Progenitor cell of endocrine pancreas (in vitro differentiated cells): ENCODE measurements at regions not wholly inside any gene's neighbourhood (a gene's known extent, or its start where the extent isn't known, plus 50 kb on each side); places are given as distances from the start of the nearest gene placed in this dataset.
"Not testable (repeated sequence)": the region's sequence is repeated elsewhere in the genome, so short reads cannot be mapped to it uniquely, and the experiment has no call there.

Source experiments
- DNase-seq: peaks from one replicate; pipeline ENCODE4 v3.0.0; 2021; ENCODE audit warnings: low spot score; ENCODE audit not compliant: unreplicated experiment
- H3K27ac Mint-ChIP-seq: 2 replicates; pipeline ENCODE4 v1.8.0; 2021; ENCODE audit warnings: mild to moderate bottlenecking, moderate library complexity, mixed read lengths
- H3K27me3 Mint-ChIP-seq: 2 replicates; pipeline ENCODE4 v1.8.0; 2021; ENCODE audit warnings: mixed read lengths
- H3K36me3 Mint-ChIP-seq: 2 replicates; pipeline ENCODE4 v1.8.0; 2022; ENCODE audit warnings: mixed read lengths; ENCODE audit not compliant: insufficient read depth
- H3K4me1 Mint-ChIP-seq: 2 replicates; pipeline ENCODE4 v1.8.0; 2021; ENCODE audit warnings: low read depth, mixed read lengths
- H3K4me3 Mint-ChIP-seq: 2 replicates; pipeline ENCODE4 v1.8.0; 2021; ENCODE audit warnings: low read depth, mild to moderate bottlenecking, moderate library complexity, mixed read lengths
- H3K9me3 Mint-ChIP-seq: 2 replicates; pipeline ENCODE4 v1.8.0; 2021; ENCODE audit warnings: low read depth, mixed read lengths
- TF ChIP-seq, protein P1 (sequence below): fragments of 200-600 bp; sonication (generic); IDR thresholded peaks from one replicate; pipeline ENCODE4 v1.5.0; 2021; ENCODE audit warnings: antibody characterized with exemption, mild to moderate bottlenecking; ENCODE audit not compliant: unreplicated experiment

DNA sequence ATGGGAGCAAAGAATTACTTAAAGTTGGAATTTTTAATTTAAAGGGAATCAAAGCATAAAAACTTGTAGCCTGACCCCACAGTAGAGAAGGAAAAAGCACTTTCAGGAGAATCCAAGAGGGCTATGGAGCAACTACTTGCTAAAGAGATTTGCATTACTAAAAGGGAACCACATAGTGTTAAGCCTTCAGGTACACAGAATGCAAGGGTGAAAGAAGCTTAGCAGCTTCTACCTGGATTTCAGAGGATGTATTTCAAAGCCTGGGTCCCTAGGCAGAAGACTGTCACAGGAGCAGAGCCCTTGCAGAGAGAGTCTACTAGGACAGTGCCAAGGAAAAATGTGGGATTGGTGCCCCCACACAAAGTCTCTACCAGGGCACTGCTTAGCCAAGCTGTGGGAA is 575.0 kb downstream of the GBE1 start:
- no peaks in the 10 kb centered on the region for H3K27me3 Mint-ChIP-seq
- H3K9me3 Mint-ChIP-seq: peaks cover 7% of the 10 kb centered on the region
- TF ChIP-seq, protein P1, sequence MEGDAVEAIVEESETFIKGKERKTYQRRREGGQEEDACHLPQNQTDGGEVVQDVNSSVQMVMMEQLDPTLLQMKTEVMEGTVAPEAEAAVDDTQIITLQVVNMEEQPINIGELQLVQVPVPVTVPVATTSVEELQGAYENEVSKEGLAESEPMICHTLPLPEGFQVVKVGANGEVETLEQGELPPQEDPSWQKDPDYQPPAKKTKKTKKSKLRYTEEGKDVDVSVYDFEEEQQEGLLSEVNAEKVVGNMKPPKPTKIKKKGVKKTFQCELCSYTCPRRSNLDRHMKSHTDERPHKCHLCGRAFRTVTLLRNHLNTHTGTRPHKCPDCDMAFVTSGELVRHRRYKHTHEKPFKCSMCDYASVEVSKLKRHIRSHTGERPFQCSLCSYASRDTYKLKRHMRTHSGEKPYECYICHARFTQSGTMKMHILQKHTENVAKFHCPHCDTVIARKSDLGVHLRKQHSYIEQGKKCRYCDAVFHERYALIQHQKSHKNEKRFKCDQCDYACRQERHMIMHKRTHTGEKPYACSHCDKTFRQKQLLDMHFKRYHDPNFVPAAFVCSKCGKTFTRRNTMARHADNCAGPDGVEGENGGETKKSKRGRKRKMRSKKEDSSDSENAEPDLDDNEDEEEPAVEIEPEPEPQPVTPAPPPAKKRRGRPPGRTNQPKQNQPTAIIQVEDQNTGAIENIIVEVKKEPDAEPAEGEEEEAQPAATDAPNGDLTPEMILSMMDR: no peak
- H3K27ac Mint-ChIP-seq: no peak overlapping the region
- no peak overlapping the region for H3K4me3 Mint-ChIP-seq
- H3K4me1 Mint-ChIP-seq: no peaks in the 10 kb centered on the region
- no peaks in the 10 kb centered on the region for H3K36me3 Mint-ChIP-seq
- DNase-seq: no peak

DNA sequence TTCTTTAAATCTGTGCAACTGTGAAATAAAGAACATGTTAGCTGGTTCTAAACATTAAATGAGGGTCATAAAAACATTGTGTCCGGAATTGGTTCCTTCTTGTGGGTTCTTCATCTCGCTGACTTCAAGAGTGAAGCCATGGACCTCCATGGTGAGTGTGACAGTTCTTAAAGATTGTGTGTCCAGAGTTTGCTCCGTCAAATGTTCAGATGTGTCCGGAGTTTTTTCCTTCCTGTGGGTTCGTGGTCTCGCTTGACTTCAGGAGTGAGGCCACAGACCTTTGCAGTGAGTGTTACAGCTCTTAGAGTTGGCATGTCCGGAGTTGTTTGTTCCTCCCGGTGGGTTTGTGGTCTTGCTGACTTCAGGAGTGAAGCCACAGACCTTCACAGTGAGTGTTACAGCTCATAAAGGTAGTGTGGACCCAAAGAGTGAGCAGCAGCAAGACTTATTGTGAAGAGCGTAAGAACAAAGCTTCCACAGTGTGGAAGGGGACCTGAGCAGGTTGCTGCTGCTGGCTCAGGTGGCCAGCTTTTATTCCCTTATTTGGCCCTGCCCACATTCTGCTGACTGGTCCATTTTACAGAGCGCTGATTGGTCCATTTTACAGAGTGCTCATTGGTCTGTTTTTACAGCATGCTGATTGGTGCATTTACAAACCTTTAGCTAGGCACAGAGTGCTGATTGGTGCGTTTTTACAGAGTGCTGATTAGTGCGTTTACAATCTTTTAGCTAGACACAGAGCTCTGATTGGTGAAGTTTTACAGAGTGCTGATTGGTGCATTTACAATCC is 579.2 kb downstream of the GBE1 start:
- not testable (repeated sequence) for H3K36me3 Mint-ChIP-seq, H3K27me3 Mint-ChIP-seq, H3K27ac Mint-ChIP-seq, H3K4me3 Mint-ChIP-seq, H3K4me1 Mint-ChIP-seq, DNase-seq
- peaks cover 11% of the 10 kb centered on the region for H3K9me3 Mint-ChIP-seq

DNA sequence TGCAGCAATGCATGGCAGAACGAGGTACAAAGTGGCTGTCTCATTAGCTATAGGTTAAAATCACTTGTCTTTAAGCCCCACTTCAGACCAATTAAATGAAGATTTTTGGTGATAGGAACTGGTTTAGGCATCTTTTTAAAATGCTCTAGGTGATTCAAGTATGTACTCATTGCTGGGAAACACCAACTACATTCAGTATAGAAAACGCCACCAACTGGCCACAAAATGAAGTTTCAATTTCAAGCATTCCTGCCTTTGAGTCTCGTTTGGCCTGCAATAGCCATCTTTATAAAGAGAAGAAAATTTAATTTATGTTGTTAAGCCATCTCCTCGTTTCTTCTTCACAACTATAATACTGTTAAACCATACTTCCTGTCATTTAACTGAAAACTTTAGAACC is 587.9 kb downstream of the GBE1 start:
- TF ChIP-seq, protein P1: peak; percentile 49
- Mint-ChIP-seq H3K4me1 (peaks cover 10% of the 10 kb centered on the region), H3K4me3 (no peak overlapping the region), H3K36me3 (no peaks in the 10 kb centered on the region), H3K27me3 (no peaks in the 10 kb centered on the region), H3K9me3 (peaks cover 4% of the 10 kb centered on the region), H3K27ac (no peak overlapping the region)
- no peak for DNase-seq

DNA sequence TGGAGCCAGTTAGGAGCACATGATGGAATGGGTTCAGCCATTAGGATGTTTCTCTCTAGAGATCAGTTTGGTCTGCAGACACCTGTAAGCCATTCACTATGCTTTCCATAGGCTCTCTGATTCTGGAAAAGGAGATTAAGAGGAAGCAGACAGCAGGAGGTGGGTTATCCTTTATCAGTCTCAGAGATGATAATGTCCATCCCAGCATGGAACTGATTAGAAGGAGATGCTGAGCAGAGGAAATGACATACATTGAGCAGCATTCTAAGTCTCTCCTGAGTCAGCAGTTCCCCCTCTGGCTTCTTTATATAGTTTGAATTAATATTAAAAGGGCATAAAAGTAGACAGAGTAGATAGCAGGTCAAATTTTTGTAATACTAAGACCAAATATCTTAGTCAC is 591.1 kb downstream of the GBE1 start:
- H3K9me3 Mint-ChIP-seq: peaks cover 7% of the 10 kb centered on the region
- H3K4me1 Mint-ChIP-seq: peaks cover 10% of the 10 kb centered on the region
- H3K4me3 Mint-ChIP-seq: no peak overlapping the region
- no peaks in the 10 kb centered on the region for H3K27me3 Mint-ChIP-seq
- DNase-seq: no peak
- no peak overlapping the region for H3K27ac Mint-ChIP-seq
- H3K36me3 Mint-ChIP-seq: no peaks in the 10 kb centered on the region
- TF ChIP-seq, protein P1: no peak

DNA sequence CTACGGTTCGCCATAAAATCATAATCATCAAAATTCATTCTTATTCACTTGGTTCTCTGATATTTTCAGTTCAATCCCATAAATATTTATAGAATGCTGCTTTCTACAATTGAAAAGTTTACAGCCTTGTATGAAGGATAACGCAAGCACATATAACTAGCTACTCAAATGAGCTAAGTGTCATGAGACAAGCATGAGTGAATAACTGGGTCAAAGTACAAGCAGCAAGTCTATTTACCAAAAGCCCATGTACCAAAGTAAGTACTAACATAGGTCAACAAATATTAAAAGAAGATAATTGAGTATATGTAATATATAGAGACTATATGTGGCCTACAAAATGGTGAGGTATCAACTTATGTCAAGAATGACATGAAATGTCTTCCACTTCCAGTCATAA is 596.6 kb downstream of the GBE1 start:
- DNase-seq: no peak
- Mint-ChIP-seq H3K9me3 (peaks cover 7% of the 10 kb centered on the region), H3K27me3 (no peaks in the 10 kb centered on the region), H3K4me1 (peaks cover 3% of the 10 kb centered on the region), H3K27ac (no peak overlapping the region), H3K4me3 (no peak overlapping the region), H3K36me3 (no peaks in the 10 kb centered on the region)
- TF ChIP-seq, protein P1: no peak

DNA sequence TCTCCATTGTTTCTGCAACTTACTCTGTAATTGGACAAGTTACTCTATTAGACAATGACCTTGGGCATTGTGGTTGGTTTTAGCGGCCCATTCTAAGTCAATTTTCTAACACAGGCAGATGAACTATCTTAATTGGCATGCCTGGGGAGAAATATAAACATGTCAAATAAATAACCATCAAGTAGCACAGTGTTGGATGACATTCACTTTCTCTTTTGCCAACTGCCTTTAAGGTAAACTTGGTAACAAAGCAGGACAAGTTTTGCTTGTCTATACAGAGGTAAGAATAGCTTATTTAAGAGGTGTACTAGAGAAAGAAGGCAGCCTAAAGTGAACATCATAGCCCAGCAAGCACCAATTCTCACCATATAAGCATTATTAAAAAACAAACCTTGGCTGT is 599.6 kb downstream of the GBE1 start:
- Mint-ChIP-seq H3K27me3 (no peaks in the 10 kb centered on the region), H3K9me3 (no peaks in the 10 kb centered on the region)

More for the DNA sequence above, 599.6 kb downstream of the GBE1 start:
- Mint-ChIP-seq H3K27ac (no peak overlapping the region), H3K4me3 (no peak overlapping the region), H3K36me3 (no peaks in the 10 kb centered on the region), H3K4me1 (no peaks in the 10 kb centered on the region)
- TF ChIP-seq, protein P1: no peak
- DNase-seq: no peak
